Loucy (cell line): ENCODE measurements at regions not wholly inside any gene's neighbourhood (a gene's known extent, or its start where the extent isn't known, plus 50 kb on each side); places are given as distances from the start of the nearest gene placed in this dataset.

Experiments
- H2AFZ ChIP-seq: fragments of 200-600 bp; sonication (generic); 2 replicates; pipeline ENCODE4 v1.6.0; 2016; ENCODE audit warnings: antibody characterized with exemption, mild to moderate bottlenecking, low read length, moderate library complexity
- H3F3A ChIP-seq: fragments of 200-600 bp; 2 replicates; pipeline ENCODE4 v1.6.0; 2016; ENCODE audit warnings: antibody characterized with exemption, low read depth, mild to moderate bottlenecking
- H3K27me3 ChIP-seq: fragments of 200-600 bp; sonication (generic); 2 replicates; pipeline ENCODE4 v1.6.1; 2014; ENCODE audit warnings: low read length, mild to moderate bottlenecking; ENCODE audit not compliant: insufficient read depth, poor library complexity, severe bottlenecking
- H3K36me3 ChIP-seq: fragments of 200-600 bp; sonication (generic); 2 replicates; pipeline ENCODE4 v1.6.1; 2016; ENCODE audit warnings: low read length; ENCODE audit not compliant: insufficient read depth
- H3K4me1 ChIP-seq: fragments of 200-600 bp; sonication (generic); 2 replicates; pipeline ENCODE4 v1.5.1; 2014; ENCODE audit warnings: low read length, mild to moderate bottlenecking; ENCODE audit not compliant: insufficient read depth, poor library complexity, severe bottlenecking
- H3K4me2 ChIP-seq: fragments of 200-600 bp; sonication (generic); 2 replicates; pipeline ENCODE4 v1.6.0; 2014; ENCODE audit warnings: antibody characterized with exemption, low read length, low read depth, mild to moderate bottlenecking; ENCODE audit not compliant: poor library complexity, severe bottlenecking
- H3K4me3 ChIP-seq: fragments of 200-600 bp; sonication (generic); 2 replicates; pipeline ENCODE4 v1.5.1; 2014; ENCODE audit warnings: low read length, mild to moderate bottlenecking, mixed read lengths; ENCODE audit not compliant: poor library complexity, severe bottlenecking
- H3K79me2 ChIP-seq: fragments of 200-600 bp; sonication (generic); 2 replicates; pipeline ENCODE4 v1.6.1; 2014; ENCODE audit warnings: low read length; ENCODE audit not compliant: insufficient read depth
- H3K9ac ChIP-seq: fragments of 200-600 bp; sonication (generic); 2 replicates; pipeline ENCODE4 v1.6.0; 2014; ENCODE audit warnings: mild to moderate bottlenecking, low read depth, low read length, moderate library complexity; ENCODE audit not compliant: poor library complexity, severe bottlenecking
- H3K9me2 ChIP-seq: fragments of 200-600 bp; sonication (generic); replicated peaks from 2 replicates; pipeline ENCODE4 v1.6.1; 2016; ENCODE audit warnings: low read depth, low read length, mixed read lengths
- H3K9me3 ChIP-seq: fragments of 200-600 bp; sonication (generic); 2 replicates; pipeline ENCODE4 v1.6.1; 2014; ENCODE audit warnings: mild to moderate bottlenecking, antibody characterized with exemption, low read length, low read depth; ENCODE audit not compliant: insufficient read depth
- H4K20me1 ChIP-seq: fragments of 200-600 bp; sonication (generic); 2 replicates; pipeline ENCODE4 v1.6.0; 2014; ENCODE audit warnings: antibody characterized with exemption, low read length, mild to moderate bottlenecking; ENCODE audit not compliant: insufficient read depth, poor library complexity, severe bottlenecking
- CTCF ChIP-seq: fragments of 200-600 bp; sonication (generic); conservative IDR thresholded peaks from 2 replicates; pipeline ENCODE4 v1.5.1; 2014; ENCODE audit warnings: mild to moderate bottlenecking, antibody characterized with exemption, low read length
- EZH2phosphoT487 ChIP-seq: fragments of 200-600 bp; IDR thresholded peaks from 2 replicates; pipeline ENCODE4 v1.6.1; 2018; ENCODE audit warnings: antibody characterized with exemption, mild to moderate bottlenecking, moderate library complexity, borderline replicate concordance

GRCh38 chr15:92333709-92334108, 60.0 kb upstream of the ST8SIA2 start:
- TF ChIP-seq CTCF (no peak), EZH2phosphoT487 (no peak)
- H3K9ac ChIP-seq: no peak overlapping the region

GRCh38 chr15:92336419-92336987, 57.2 kb upstream of the ST8SIA2 start:
- Histone ChIP-seq H4K20me1 (no peaks in the 10 kb centered on the region), H3K4me1 (no peaks in the 10 kb centered on the region), H3K4me3 (no peak overlapping the region), H3K36me3 (no peaks in the 10 kb centered on the region), H2AFZ (no peak overlapping the region), H3K27me3 (no peaks in the 10 kb centered on the region), H3K9me2 (no peaks in the 10 kb centered on the region), H3K9me3 (0 out of 2 replicates have a peak, but pooled peaks cover 4% of the 10 kb centered on the region), H3K9ac (no peak overlapping the region), H3F3A (no peaks in the 10 kb centered on the region), H3K4me2 (no peak overlapping the region), H3K79me2 (no peaks in the 10 kb centered on the region)
- TF ChIP-seq EZH2phosphoT487: no peak
- no peak for TF ChIP-seq CTCF

More at GRCh38 chr15:92333709-92334108, 60.0 kb upstream of the ST8SIA2 start:
- no peaks in the 10 kb centered on the region for H3K9me2 ChIP-seq
- no peaks in the 10 kb centered on the region for H3K27me3 ChIP-seq
- H3K4me1 ChIP-seq: no peaks in the 10 kb centered on the region
- no peaks in the 10 kb centered on the region for H3F3A ChIP-seq
- H3K4me3 ChIP-seq: no peak overlapping the region
- H3K36me3 ChIP-seq: no peaks in the 10 kb centered on the region
- no peaks in the 10 kb centered on the region for H3K79me2 ChIP-seq
- no peak overlapping the region for H3K4me2 ChIP-seq
- H4K20me1 ChIP-seq: no peaks in the 10 kb centered on the region
- no peak overlapping the region for H2AFZ ChIP-seq
- 0 out of 2 replicates have a peak, but pooled peaks cover 4% of the 10 kb centered on the region for H3K9me3 ChIP-seq

DNA sequence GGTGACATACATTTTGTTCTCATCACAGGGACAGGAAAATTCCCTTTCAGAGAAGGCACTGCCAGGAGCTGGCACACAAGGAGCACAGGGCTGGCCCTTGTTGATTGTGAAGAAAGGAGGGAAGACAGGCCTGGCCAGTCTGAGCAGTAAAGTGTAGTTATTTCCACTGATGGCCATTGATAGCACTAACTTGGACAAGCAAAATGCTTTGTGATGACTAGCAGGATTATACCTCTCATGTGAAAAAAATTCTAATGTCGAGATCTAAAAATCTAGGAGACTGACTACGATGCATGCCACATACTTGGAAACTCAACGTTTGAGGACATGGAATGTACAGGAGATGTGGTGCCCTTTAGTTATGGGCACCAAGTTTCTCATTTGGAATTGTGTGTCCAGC, 54.3 kb upstream of the ST8SIA2 start:
- H3K36me3 ChIP-seq: no peaks in the 10 kb centered on the region
- H3K4me3 ChIP-seq: no peak overlapping the region
- TF ChIP-seq CTCF (no peak), EZH2phosphoT487 (no peak)
- no peaks in the 10 kb centered on the region for H3K9me2 ChIP-seq
- H3F3A ChIP-seq: no peaks in the 10 kb centered on the region
- H3K9me3 ChIP-seq: no peaks in the 10 kb centered on the region
- no peak overlapping the region for H2AFZ ChIP-seq
- H3K27me3 ChIP-seq: no peaks in the 10 kb centered on the region
- H3K4me1 ChIP-seq: no peaks in the 10 kb centered on the region
- no peaks in the 10 kb centered on the region for H3K79me2 ChIP-seq
- no peak overlapping the region for H3K9ac ChIP-seq
- no peak overlapping the region for H3K4me2 ChIP-seq
- H4K20me1 ChIP-seq: no peaks in the 10 kb centered on the region
